B cell (primary cell): ENCODE measurements at regions not wholly inside any gene's neighbourhood (a gene's known extent, or its start where the extent isn't known, plus 50 kb on each side); places are given as distances from the start of the nearest gene placed in this dataset.
"Not testable (repeated sequence)": the region's sequence is repeated elsewhere in the genome, so short reads cannot be mapped to it uniquely, and the experiment has no call there.

Source experiments
- ATAC-seq: fragments of 200-7000 bp; cut with Tn5 transposase; one replicate; pipeline ENCODE4 v1.10.0; 2021; ENCODE audit warnings: low read depth, mild to moderate bottlenecking, moderate number of reproducible peaks, moderate library complexity
- CTCF ChIA-PET: fragments of 350-600 bp; sonication (Branson Sonifier 250); formaldehyde crosslinking; loops from one replicate; lab custom pipeline; 2021; ENCODE audit warnings: antibody characterized with exemption, inconsistent platforms; lab: Charles Lee
- POLR2A ChIA-PET: fragments of 350-600 bp; sonication (Branson Sonifier 250); formaldehyde crosslinking; loops from one replicate; lab custom pipeline; 2021; ENCODE audit warnings: antibody characterized with exemption; lab: Charles Lee
- DNase-seq: peaks from one replicate; pipeline ENCODE4 v3.0.0; 2013
- H2AFZ ChIP-seq: 2 replicates; pipeline ENCODE4 v1.6.1; 2012; ENCODE audit warnings: mild to moderate bottlenecking, low read depth, low read length; ENCODE audit not compliant: insufficient read depth, poor library complexity, severe bottlenecking
- H3K27ac ChIP-seq, 2 donors: 1 replicate in 1 of 2; 2 replicates in 1 of 2; pipeline ENCODE4 v1.5.1; 2012 to 2013; ENCODE audit warnings: low read length in 2 of 2, mild to moderate bottlenecking in 2 of 2, moderate library complexity in 1 of 2
- H3K27me3 ChIP-seq, 4 experiments: fragments of 200-600 bp in 1 of 4; sonication (generic) in 1 of 4; replicated peaks in 1 of 4; 1 replicate in 2 of 4; 2 replicates in 2 of 4; pipeline versions ENCODE4 v1.6.1 to v1.7.0; 2013 to 2016; ENCODE audit warnings: low read length in 3 of 4, mild to moderate bottlenecking in 2 of 4, mixed read lengths in 1 of 4, moderate library complexity in 1 of 4; ENCODE audit not compliant: insufficient read depth in 4 of 4, control insufficient read depth in 3 of 4; ENCODE audit errors: control extremely low read depth in 1 of 4
- H3K36me3 ChIP-seq, 2 experiments: replicated peaks in 1 of 2; 1 replicate in 1 of 2; 2 replicates in 1 of 2; pipeline versions ENCODE4 v1.6.1 to v1.7.1; 2013; ENCODE audit warnings: low read length in 1 of 2; ENCODE audit not compliant: insufficient read depth in 2 of 2, control insufficient read depth in 1 of 2; ENCODE audit errors: control extremely low read depth in 1 of 2, extremely low read depth in 1 of 2
- H3K4me1 ChIP-seq, 2 donors: fragments of 200-600 bp in 1 of 2; sonication (generic) in 1 of 2; 1 replicate in 1 of 2; 2 replicates in 1 of 2; pipeline versions ENCODE4 v1.5.1 to v1.6.1; 2013 to 2017; ENCODE audit warnings: low read length in 2 of 2; ENCODE audit not compliant: control insufficient read depth in 2 of 2, insufficient read depth in 2 of 2
- H3K4me2 ChIP-seq: replicated peaks from 2 replicates; pipeline ENCODE3; 2012; ENCODE audit warnings: mild to moderate bottlenecking, low read depth, low read length; ENCODE audit not compliant: poor library complexity, severe bottlenecking
- H3K4me3 ChIP-seq, 5 experiments: fragments of 200-600 bp in 1 of 5; sonication (generic) in 1 of 5; 1 replicate in 3 of 5; 2 replicates in 2 of 5; pipeline versions ENCODE4 v1.5.1 to v1.7.0; 2011 to 2016; ENCODE audit warnings: low read length in 4 of 5, mild to moderate bottlenecking in 4 of 5, low read depth in 2 of 5, control low read depth in 1 of 5, moderate library complexity in 1 of 5; ENCODE audit not compliant: insufficient read depth in 1 of 5; ENCODE audit errors: control extremely low read depth in 1 of 5, extremely low read depth in 1 of 5
- H3K79me2 ChIP-seq: fragments of 200-600 bp; sonication (generic); one replicate; pipeline ENCODE4 v1.6.0; 2016; ENCODE audit warnings: low read length; ENCODE audit not compliant: control insufficient read depth, insufficient read depth
- H3K9ac ChIP-seq: fragments of 200-600 bp; sonication (generic); 2 replicates; pipeline ENCODE4 v1.6.1; 2017; ENCODE audit warnings: mild to moderate bottlenecking, low read length, moderate library complexity
- H3K9me3 ChIP-seq, 3 donors: one replicate each; pipeline versions ENCODE4 v1.6.1 to v1.7.1; 2013; ENCODE audit warnings: low read length in 2 of 3; ENCODE audit not compliant: control insufficient read depth in 2 of 3, insufficient read depth in 1 of 3; ENCODE audit errors: control extremely low read depth in 1 of 3
- H4K20me1 ChIP-seq: 2 replicates; pipeline ENCODE4 v1.6.0; 2012; ENCODE audit warnings: mild to moderate bottlenecking, low read length; ENCODE audit not compliant: insufficient read depth, control insufficient read depth, poor library complexity, severe bottlenecking
- H3K27ac Mint-ChIP-seq: one replicate; pipeline ENCODE4 v1.8.0; 2021; ENCODE audit warnings: mixed read lengths
- H3K27me3 Mint-ChIP-seq: one replicate; pipeline ENCODE4 v1.8.0; 2021; ENCODE audit warnings: mixed read lengths
- H3K4me1 Mint-ChIP-seq: one replicate; pipeline ENCODE4 v1.8.0; 2021; ENCODE audit warnings: mixed read lengths
- H3K4me3 Mint-ChIP-seq: one replicate; pipeline ENCODE4 v1.8.0; 2021; ENCODE audit warnings: mixed read lengths
- H3K9me3 Mint-ChIP-seq: one replicate; pipeline ENCODE4 v1.8.0; 2022; ENCODE audit warnings: mixed read lengths; ENCODE audit not compliant: insufficient read depth
- EZH2 ChIP-seq: IDR thresholded peaks from 2 replicates; pipeline ENCODE4 v1.6.1; 2012; ENCODE audit warnings: borderline replicate concordance, low read depth, mild to moderate bottlenecking, moderate library complexity, low read length; ENCODE audit not compliant: insufficient read depth, poor library complexity, severe bottlenecking
- WGBS: methylation state at CpG from one replicate; pipeline ENCODE4 v1.1.5; 2013; ENCODE audit warnings: missing lambda C conversion rate; ENCODE audit not compliant: insufficient coverage; 5-methylcytosine and 5-hydroxymethylcytosine counted together
- intact Hi-C: fragments of 100-400 bp; cut with micrococcal nuclease; formaldehyde crosslinking; loops from one replicate; pipeline ENCODE4 v1.10.0; 2022
- TF ChIP-seq, protein P1 (sequence below): fragments of 200-600 bp; IDR thresholded peaks from one replicate; pipeline ENCODE4 v1.8.0; 2022; ENCODE audit warnings: antibody characterized with exemption, mild to moderate bottlenecking

DNA sequence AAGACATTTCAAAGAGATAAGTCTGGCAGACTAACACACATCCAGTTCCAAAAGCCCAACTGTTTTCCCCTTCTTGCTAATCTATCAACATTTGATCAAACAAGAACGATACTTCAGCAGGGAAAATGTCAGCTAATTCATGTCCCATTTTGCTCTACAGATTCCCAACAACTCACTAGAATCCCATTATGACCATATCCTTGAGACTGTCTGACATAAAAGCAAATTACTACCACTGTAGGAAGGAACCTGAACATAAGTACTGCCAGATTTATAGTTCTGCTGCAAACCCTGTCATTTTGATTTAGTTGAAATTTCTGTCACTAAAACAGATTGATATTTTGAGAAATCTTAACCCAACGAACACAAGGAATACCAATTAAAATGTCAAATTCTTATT lies 193.0 kb upstream of the REG3G start:
- CTCF ChIA-PET = no interaction called here
- H3K27me3 Mint-ChIP-seq = no peaks in the 10 kb centered on the region
- no peaks in the 10 kb centered on the region for H3K4me1 ChIP-seq
- no peaks in the 10 kb centered on the region for H3K27me3 ChIP-seq
- no peak for TF ChIP-seq EZH2
- TF ChIP-seq, protein P1, sequence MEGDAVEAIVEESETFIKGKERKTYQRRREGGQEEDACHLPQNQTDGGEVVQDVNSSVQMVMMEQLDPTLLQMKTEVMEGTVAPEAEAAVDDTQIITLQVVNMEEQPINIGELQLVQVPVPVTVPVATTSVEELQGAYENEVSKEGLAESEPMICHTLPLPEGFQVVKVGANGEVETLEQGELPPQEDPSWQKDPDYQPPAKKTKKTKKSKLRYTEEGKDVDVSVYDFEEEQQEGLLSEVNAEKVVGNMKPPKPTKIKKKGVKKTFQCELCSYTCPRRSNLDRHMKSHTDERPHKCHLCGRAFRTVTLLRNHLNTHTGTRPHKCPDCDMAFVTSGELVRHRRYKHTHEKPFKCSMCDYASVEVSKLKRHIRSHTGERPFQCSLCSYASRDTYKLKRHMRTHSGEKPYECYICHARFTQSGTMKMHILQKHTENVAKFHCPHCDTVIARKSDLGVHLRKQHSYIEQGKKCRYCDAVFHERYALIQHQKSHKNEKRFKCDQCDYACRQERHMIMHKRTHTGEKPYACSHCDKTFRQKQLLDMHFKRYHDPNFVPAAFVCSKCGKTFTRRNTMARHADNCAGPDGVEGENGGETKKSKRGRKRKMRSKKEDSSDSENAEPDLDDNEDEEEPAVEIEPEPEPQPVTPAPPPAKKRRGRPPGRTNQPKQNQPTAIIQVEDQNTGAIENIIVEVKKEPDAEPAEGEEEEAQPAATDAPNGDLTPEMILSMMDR = no peak
- H3K79me2 ChIP-seq = no peaks in the 10 kb centered on the region
- H3K36me3 ChIP-seq = no peaks in the 10 kb centered on the region
- H3K4me2 ChIP-seq = no peak overlapping the region
- no peak overlapping the region for H2AFZ ChIP-seq
- no peak overlapping the region for H3K4me3 ChIP-seq
- no peaks in the 10 kb centered on the region for H4K20me1 ChIP-seq
- POLR2A ChIA-PET = no interaction called here
- H3K27ac Mint-ChIP-seq = no peak overlapping the region
- no peak overlapping the region for H3K9ac ChIP-seq
- H3K27ac ChIP-seq = no peak overlapping the region
- DNase-seq = no peak
- intact Hi-C loops = no loop called here
- H3K9me3 ChIP-seq = no peaks in the 10 kb centered on the region
- 50% methylated on average over 1 of the region's 2 CpGs for WGBS
- no peak overlapping the region for H3K4me3 Mint-ChIP-seq
- ATAC-seq = no peak
- H3K4me1 Mint-ChIP-seq = no peaks in the 10 kb centered on the region
- peaks cover 5% of the 10 kb centered on the region for H3K9me3 Mint-ChIP-seq

DNA sequence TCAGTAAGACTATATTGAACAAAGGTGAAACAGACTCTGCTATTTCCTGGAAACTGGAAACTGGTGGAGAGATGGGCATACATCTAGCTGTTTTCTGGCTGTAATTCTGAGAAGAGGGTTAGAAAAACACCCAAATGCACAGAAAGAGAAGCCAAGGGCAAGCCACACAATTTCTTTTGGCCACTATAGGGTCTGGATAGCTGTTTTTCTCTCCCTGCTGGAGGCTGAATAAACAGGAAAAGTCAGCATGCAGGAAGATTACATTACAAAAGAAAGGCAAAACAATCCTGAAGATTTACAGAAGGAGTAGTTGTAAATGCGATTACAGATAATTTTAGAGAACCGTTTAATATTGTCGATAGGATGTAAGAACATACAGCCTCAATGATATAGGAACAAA lies 186.2 kb upstream of the REG3G start:
- no CpG with 5 or more reads among the region's 3 CpGs for WGBS
- no peak for ATAC-seq
- no peaks in the 10 kb centered on the region for H3K79me2 ChIP-seq
- Mint-ChIP-seq H3K4me1 (no peaks in the 10 kb centered on the region), H3K4me3 (no peak overlapping the region), H3K27ac (no peak overlapping the region), H3K9me3 (peaks cover 7% of the 10 kb centered on the region), H3K27me3 (no peaks in the 10 kb centered on the region)
- POLR2A ChIA-PET = no interaction called here
- no peaks in the 10 kb centered on the region for H3K4me1 ChIP-seq
- H4K20me1 ChIP-seq = no peaks in the 10 kb centered on the region
- no peaks in the 10 kb centered on the region for H3K36me3 ChIP-seq
- no peak overlapping the region for H3K4me2 ChIP-seq
- no peak overlapping the region for H3K4me3 ChIP-seq
- H3K27ac ChIP-seq = no peak overlapping the region
- no peak for DNase-seq
- no peaks in the 10 kb centered on the region for H3K27me3 ChIP-seq
- TF ChIP-seq, protein P1 = no peak
- no peak for TF ChIP-seq EZH2
- H3K9ac ChIP-seq = no peak overlapping the region
- H2AFZ ChIP-seq = no peak overlapping the region
- H3K9me3 ChIP-seq = no peaks in the 10 kb centered on the region
- CTCF ChIA-PET = no interaction called here
- intact Hi-C loops = no loop called here

DNA sequence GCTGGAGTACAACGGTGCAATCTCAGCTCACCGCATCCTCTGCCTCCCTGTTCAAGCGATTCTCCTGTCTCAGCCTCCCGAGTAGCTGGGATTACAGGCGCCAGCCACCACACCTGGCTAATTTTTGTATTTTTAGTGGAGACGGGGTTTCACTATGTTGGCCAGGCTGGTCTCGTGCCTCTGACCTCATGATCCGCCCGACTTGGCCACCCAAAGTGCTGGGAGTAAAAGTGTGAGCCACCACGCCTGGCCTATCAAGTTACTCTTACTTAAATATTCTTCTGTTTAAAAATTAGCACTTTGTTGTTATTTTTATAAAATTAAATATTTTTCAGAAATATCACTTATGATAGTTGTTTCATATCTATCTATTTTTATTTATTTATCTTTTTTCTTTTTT lies 185.2 kb upstream of the REG3G start:
- H3K9me3 ChIP-seq, H4K20me1 ChIP-seq, H3K4me2 ChIP-seq, intact Hi-C loops, H2AFZ ChIP-seq, H3K36me3 ChIP-seq, H3K79me2 ChIP-seq, H3K27me3 ChIP-seq, H3K4me3 Mint-ChIP-seq, H3K4me1 Mint-ChIP-seq, POLR2A ChIA-PET, DNase-seq, H3K9me3 Mint-ChIP-seq, H3K27me3 Mint-ChIP-seq, H3K27ac Mint-ChIP-seq, H3K27ac ChIP-seq, ATAC-seq, H3K4me1 ChIP-seq, H3K4me3 ChIP-seq, H3K9ac ChIP-seq: not testable (repeated sequence)
- CTCF ChIA-PET = interaction anchor here (0.6 kb wide), 1 partner anchor 22 kb away, joined by 3 read pairs; no protein-coding TSS in a partner anchor
- 94% methylated on average over 5 of the region's 10 CpGs for WGBS
